ENCODE measurements at regions not wholly inside any gene's neighbourhood (a gene's known extent, or its start where the extent isn't known, plus 50 kb on each side); places are given as distances from the start of the nearest gene placed in this dataset.

- Histone ChIP-seq H3K36me3 (ENCODE audit: insufficient read depth, low read length) (no peaks in the 10 kb centered on the region), H3K4me3 (no peak overlapping the region), H3K9ac (ENCODE audit: insufficient read length) (no peak overlapping the region), H3K27ac (no peak overlapping the region), H3K9me3 (ENCODE audit: low read depth, low read length) (no peaks in the 10 kb centered on the region)
- no peak for DNase-seq (ENCODE audit: low read depth, low spot score)
- no peak for TF ChIP-seq EZH2 (IDR thresholded peaks at IDR 0.05)
- no peak for TF ChIP-seq POLR2AphosphoS5 (IDR thresholded peaks at IDR 0.05; ENCODE audit: borderline replicate concordance, low read depth, low read length)
- no peak for TF ChIP-seq FOXP2 (optimal IDR thresholded peaks at IDR 0.05; ENCODE audit: control extremely low read depth, extremely low read length, insufficient read depth)
Observed at GRCh38 chr6:167659046-167659445, 167.7 kb upstream of the AFDN start.

- no peak for DNase-seq (ENCODE audit: low read depth, low spot score)
Observed at GRCh38 chr6:167660424-167660823, 166.3 kb upstream of the AFDN start.

GRCh38 chr6:167660944-167661551 is 165.7 kb upstream of the AFDN start:
- no peak for DNase-seq (ENCODE audit: low read depth, low spot score)
- H3K9ac ChIP-seq (ENCODE audit: insufficient read length): peak overlapping the region; percentile 37
- no peak overlapping the region for H3K4me3 ChIP-seq
- H3K36me3 ChIP-seq (ENCODE audit: insufficient read depth, low read length): no peaks in the 10 kb centered on the region
- no peak for TF ChIP-seq FOXP2 (optimal IDR thresholded peaks at IDR 0.05; ENCODE audit: control extremely low read depth, extremely low read length, insufficient read depth)
- no peak for TF ChIP-seq EZH2 (IDR thresholded peaks at IDR 0.05)
- no peak for TF ChIP-seq POLR2AphosphoS5 (IDR thresholded peaks at IDR 0.05; ENCODE audit: borderline replicate concordance, low read depth, low read length)
- peak overlapping the region; percentile 67; the same call in 1 of the 2 replicates for H3K27ac ChIP-seq
- no peaks in the 10 kb centered on the region for H3K9me3 ChIP-seq (ENCODE audit: low read depth, low read length)

More at GRCh38 chr6:167660424-167660823, 166.3 kb upstream of the AFDN start:
- no peak for TF ChIP-seq POLR2AphosphoS5 (IDR thresholded peaks at IDR 0.05; ENCODE audit: borderline replicate concordance, low read depth, low read length)
- no peak for TF ChIP-seq FOXP2 (optimal IDR thresholded peaks at IDR 0.05; ENCODE audit: control extremely low read depth, extremely low read length, insufficient read depth)
- TF ChIP-seq EZH2 (IDR thresholded peaks at IDR 0.05): no peak
- Histone ChIP-seq H3K4me3 (peak overlapping the region; percentile 29; the same call in 1 of the 2 replicates), H3K27ac (peak overlapping the region; percentile 67; the same call in 1 of the 2 replicates), H3K9me3 (ENCODE audit: low read depth, low read length) (no peaks in the 10 kb centered on the region), H3K9ac (ENCODE audit: insufficient read length) (peak overlapping the region; percentile 37), H3K36me3 (ENCODE audit: insufficient read depth, low read length) (no peaks in the 10 kb centered on the region)

GRCh38 chr6:167661552-167662044 is 165.1 kb upstream of the AFDN start:
- Histone ChIP-seq H3K36me3 (ENCODE audit: insufficient read depth, low read length) (no peaks in the 10 kb centered on the region), H3K9ac (ENCODE audit: insufficient read length) (no peak overlapping the region), H3K9me3 (ENCODE audit: low read depth, low read length) (no peaks in the 10 kb centered on the region), H3K27ac (no peak overlapping the region), H3K4me3 (no peak overlapping the region)
- no peak for DNase-seq (ENCODE audit: low read depth, low spot score)
- TF ChIP-seq FOXP2 (optimal IDR thresholded peaks at IDR 0.05; ENCODE audit: control extremely low read depth, extremely low read length, insufficient read depth): no peak

GRCh38 chr6:167662075-167662880 is 164.4 kb upstream of the AFDN start:
- Histone ChIP-seq H3K36me3 (ENCODE audit: insufficient read depth, low read length) (no peaks in the 10 kb centered on the region), H3K4me3 (no peak overlapping the region), H3K27ac (no peak overlapping the region), H3K9me3 (ENCODE audit: low read depth, low read length) (no peaks in the 10 kb centered on the region), H3K9ac (ENCODE audit: insufficient read length) (no peak overlapping the region)
- DNase-seq (ENCODE audit: low read depth, low spot score): no peak
- no peak for TF ChIP-seq POLR2AphosphoS5 (IDR thresholded peaks at IDR 0.05; ENCODE audit: borderline replicate concordance, low read depth, low read length)
- TF ChIP-seq FOXP2 (optimal IDR thresholded peaks at IDR 0.05; ENCODE audit: control extremely low read depth, extremely low read length, insufficient read depth): no peak
- no peak for TF ChIP-seq EZH2 (IDR thresholded peaks at IDR 0.05)

GRCh38 chr6:167662881-167663205 is 163.9 kb upstream of the AFDN start:
- H3K36me3 ChIP-seq (ENCODE audit: insufficient read depth, low read length): no peaks in the 10 kb centered on the region
- no peak overlapping the region for H3K4me3 ChIP-seq
- TF ChIP-seq POLR2AphosphoS5 (IDR thresholded peaks at IDR 0.05; ENCODE audit: borderline replicate concordance, low read depth, low read length): no peak
- no peak for TF ChIP-seq EZH2 (IDR thresholded peaks at IDR 0.05)
- no peak for TF ChIP-seq FOXP2 (optimal IDR thresholded peaks at IDR 0.05; ENCODE audit: control extremely low read depth, extremely low read length, insufficient read depth)
- H3K9me3 ChIP-seq (ENCODE audit: low read depth, low read length): no peaks in the 10 kb centered on the region
- no peak for DNase-seq (ENCODE audit: low read depth, low spot score)
- H3K27ac ChIP-seq: no peak overlapping the region
- no peak overlapping the region for H3K9ac ChIP-seq (ENCODE audit: insufficient read length)

GRCh38 chr6:167663316-167663715 is 163.4 kb upstream of the AFDN start:
- DNase-seq (ENCODE audit: low read depth, low spot score): no peak
- TF ChIP-seq POLR2AphosphoS5 (IDR thresholded peaks at IDR 0.05; ENCODE audit: borderline replicate concordance, low read depth, low read length): no peak
- TF ChIP-seq FOXP2 (optimal IDR thresholded peaks at IDR 0.05; ENCODE audit: control extremely low read depth, extremely low read length, insufficient read depth): no peak
- no peak for TF ChIP-seq EZH2 (IDR thresholded peaks at IDR 0.05)
- Histone ChIP-seq H3K27ac (no peak overlapping the region), H3K36me3 (ENCODE audit: insufficient read depth, low read length) (no peaks in the 10 kb centered on the region), H3K4me3 (no peak overlapping the region), H3K9ac (ENCODE audit: insufficient read length) (no peak overlapping the region), H3K9me3 (ENCODE audit: low read depth, low read length) (no peaks in the 10 kb centered on the region)

GRCh38 chr6:167663784-167664443 is 162.8 kb upstream of the AFDN start:
- H3K36me3 ChIP-seq (ENCODE audit: insufficient read depth, low read length): no peaks in the 10 kb centered on the region
- H3K9me3 ChIP-seq (ENCODE audit: low read depth, low read length): no peaks in the 10 kb centered on the region
- no peak for TF ChIP-seq POLR2AphosphoS5 (IDR thresholded peaks at IDR 0.05; ENCODE audit: borderline replicate concordance, low read depth, low read length)
- no peak for TF ChIP-seq FOXP2 (optimal IDR thresholded peaks at IDR 0.05; ENCODE audit: control extremely low read depth, extremely low read length, insufficient read depth)
- TF ChIP-seq EZH2 (IDR thresholded peaks at IDR 0.05): no peak
- H3K9ac ChIP-seq (ENCODE audit: insufficient read length): no peak overlapping the region
- no peak overlapping the region for H3K27ac ChIP-seq
- no peak for DNase-seq (ENCODE audit: low read depth, low spot score)
- H3K4me3 ChIP-seq: no peak overlapping the region
